Effector memory CD8-positive, alpha-beta T cell (primary cell): ENCODE measurements at regions not wholly inside any gene's neighbourhood (a gene's known extent, or its start where the extent isn't known, plus 50 kb on each side); places are given as distances from the start of the nearest gene placed in this dataset.
A peak's percentile ranks its signal among the peaks of the same experiment; 100 is the strongest.

Source experiments
- ATAC-seq: fragments of 150-1000 bp; cut with Tn5 transposase; replicated peaks from 2 replicates; pipeline ENCODE4 v1.10.0; 2021; ENCODE audit warnings: mild to moderate bottlenecking, moderate library complexity
- DNase-seq, 3 experiments: peaks; one replicate each; pipeline ENCODE4 v3.0.0; 2021
- H3K27ac Mint-ChIP-seq, 2 donors: one replicate each; pipeline ENCODE4 v1.8.0; 2022; ENCODE audit warnings: mild to moderate bottlenecking in 2 of 2, mixed read lengths in 2 of 2, moderate library complexity in 2 of 2
- H3K27me3 Mint-ChIP-seq, 2 donors: one replicate each; pipeline ENCODE4 v1.8.0; 2022; ENCODE audit warnings: mixed read lengths in 2 of 2
- H3K36me3 Mint-ChIP-seq: one replicate; pipeline ENCODE4 v1.8.0; 2022; ENCODE audit warnings: mild to moderate bottlenecking, moderate library complexity, mixed read lengths; ENCODE audit not compliant: insufficient read depth
- H3K4me1 Mint-ChIP-seq, 2 donors: one replicate each; pipeline ENCODE4 v1.8.0; 2022; ENCODE audit warnings: low read depth in 2 of 2, mixed read lengths in 2 of 2
- H3K4me3 Mint-ChIP-seq, 2 donors: one replicate each; pipeline ENCODE4 v1.8.0; 2022; ENCODE audit warnings: mild to moderate bottlenecking in 2 of 2, mixed read lengths in 2 of 2, moderate library complexity in 2 of 2
- H3K9me3 Mint-ChIP-seq, 2 donors: one replicate each; pipeline ENCODE4 v1.8.0; 2022; ENCODE audit warnings: mixed read lengths in 2 of 2

- Mint-ChIP-seq H3K36me3 (no peaks in the 10 kb centered on the region), H3K27ac (peak overlapping the region in 1 of 2 donors; percentile 7), H3K9me3 (no peaks in the 10 kb centered on the region), H3K27me3 (peaks cover 36 to 60% of the 10 kb centered on the region in 2 donors), H3K4me3 (no peak overlapping the region), H3K4me1 (peaks cover 0 to 7% of the 10 kb centered on the region in 2 donors)
- DNase-seq (no peak), ATAC-seq (no peak)
Observed at GRCh38 chr10:10855151-10855581, 162.5 kb upstream of the CELF2 start.

- H3K4me1 Mint-ChIP-seq: peaks cover 0 to 2% of the 10 kb centered on the region in 2 donors
Observed at GRCh38 chr10:10860455-10860976, 157.2 kb upstream of the CELF2 start.

GRCh38 chr10:10865303-10865702 lies 152.4 kb upstream of the CELF2 start:
- no peak for ATAC-seq
- DNase-seq: no peak
- Mint-ChIP-seq H3K9me3 (no peaks in the 10 kb centered on the region), H3K4me3 (no peak overlapping the region), H3K36me3 (no peaks in the 10 kb centered on the region), H3K27me3 (peaks cover 0 to 17% of the 10 kb centered on the region in 2 donors), H3K27ac (no peak overlapping the region), H3K4me1 (no peaks in the 10 kb centered on the region)

More at GRCh38 chr10:10860455-10860976, 157.2 kb upstream of the CELF2 start:
- ATAC-seq (no peak), DNase-seq (no peak)
- Mint-ChIP-seq H3K9me3 (no peaks in the 10 kb centered on the region), H3K4me3 (no peak overlapping the region), H3K27ac (no peak overlapping the region), H3K27me3 (peaks cover 11 to 17% of the 10 kb centered on the region in 2 donors), H3K36me3 (no peaks in the 10 kb centered on the region)

- DNase-seq: no peak
- no peak overlapping the region for H3K27ac Mint-ChIP-seq
- H3K27me3 Mint-ChIP-seq: peaks cover 6 to 22% of the 10 kb centered on the region in 2 donors
- no peaks in the 10 kb centered on the region for H3K4me1 Mint-ChIP-seq
- no peaks in the 10 kb centered on the region for H3K9me3 Mint-ChIP-seq
- H3K4me3 Mint-ChIP-seq: no peak overlapping the region
- ATAC-seq: no peak
- H3K36me3 Mint-ChIP-seq: no peaks in the 10 kb centered on the region
Observed at GRCh38 chr10:10865913-10866312, 151.8 kb upstream of the CELF2 start.

- Mint-ChIP-seq H3K27me3 (peaks cover 37 to 44% of the 10 kb centered on the region in 2 donors), H3K4me1 (no peaks in the 10 kb centered on the region), H3K9me3 (no peaks in the 10 kb centered on the region), H3K36me3 (no peaks in the 10 kb centered on the region), H3K27ac (no peak overlapping the region), H3K4me3 (no peak overlapping the region)
- DNase-seq: no peak
- ATAC-seq: no peak
Observed at GRCh38 chr10:10869592-10869991, 148.1 kb upstream of the CELF2 start.

DNA sequence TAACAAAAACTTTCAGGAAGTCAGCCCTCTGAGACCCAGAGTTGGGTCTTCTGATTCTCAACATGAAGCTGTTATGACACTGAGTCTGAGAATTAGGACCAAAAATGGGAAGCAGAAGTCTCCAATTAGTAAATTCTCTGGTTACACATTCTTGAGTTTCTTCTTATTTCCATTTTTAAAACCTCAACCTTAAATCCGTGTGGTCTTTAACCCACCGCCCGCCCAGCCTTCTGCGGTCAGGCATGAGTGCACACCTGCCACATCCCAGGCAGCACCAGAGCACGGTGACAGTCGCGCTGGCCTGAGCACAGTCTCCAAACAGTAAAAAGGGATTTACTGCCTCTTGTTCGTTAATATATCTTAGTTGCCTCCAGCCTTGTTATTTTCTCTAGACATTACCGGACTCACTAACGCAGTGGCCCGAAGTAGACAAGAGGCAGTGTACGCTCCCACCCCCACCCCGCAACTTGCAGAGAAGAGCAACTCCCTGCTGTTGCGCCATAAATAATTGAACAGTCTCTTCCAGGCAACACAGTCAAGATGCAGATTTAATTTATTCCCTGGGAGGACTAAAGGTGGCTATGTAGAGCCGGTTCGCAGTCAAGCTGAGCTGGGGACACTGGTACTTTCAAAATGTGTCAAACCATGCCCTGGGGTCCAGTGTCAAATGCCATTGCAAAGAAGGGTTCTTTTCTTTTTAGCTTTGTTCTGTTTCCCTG lies 147.0 kb upstream of the CELF2 start:
- Mint-ChIP-seq H3K4me1 (no peaks in the 10 kb centered on the region), H3K9me3 (no peaks in the 10 kb centered on the region)

GRCh38 chr10:10871352-10871751 lies 146.3 kb upstream of the CELF2 start:
- no peaks in the 10 kb centered on the region for H3K9me3 Mint-ChIP-seq
- no peak overlapping the region for H3K4me3 Mint-ChIP-seq
- H3K36me3 Mint-ChIP-seq: no peaks in the 10 kb centered on the region
- H3K27ac Mint-ChIP-seq: no peak overlapping the region
- no peak for ATAC-seq
- peaks cover 49 to 50% of the 10 kb centered on the region in 2 donors for H3K27me3 Mint-ChIP-seq
- DNase-seq: no peak
- H3K4me1 Mint-ChIP-seq: no peaks in the 10 kb centered on the region

More for the DNA sequence above, 147.0 kb upstream of the CELF2 start:
- ATAC-seq (no peak), DNase-seq (no peak)
- Mint-ChIP-seq H3K4me3 (no peak overlapping the region), H3K27ac (no peak overlapping the region), H3K36me3 (no peaks in the 10 kb centered on the region), H3K27me3 (peaks cover 42 to 47% of the 10 kb centered on the region in 2 donors)

DNA sequence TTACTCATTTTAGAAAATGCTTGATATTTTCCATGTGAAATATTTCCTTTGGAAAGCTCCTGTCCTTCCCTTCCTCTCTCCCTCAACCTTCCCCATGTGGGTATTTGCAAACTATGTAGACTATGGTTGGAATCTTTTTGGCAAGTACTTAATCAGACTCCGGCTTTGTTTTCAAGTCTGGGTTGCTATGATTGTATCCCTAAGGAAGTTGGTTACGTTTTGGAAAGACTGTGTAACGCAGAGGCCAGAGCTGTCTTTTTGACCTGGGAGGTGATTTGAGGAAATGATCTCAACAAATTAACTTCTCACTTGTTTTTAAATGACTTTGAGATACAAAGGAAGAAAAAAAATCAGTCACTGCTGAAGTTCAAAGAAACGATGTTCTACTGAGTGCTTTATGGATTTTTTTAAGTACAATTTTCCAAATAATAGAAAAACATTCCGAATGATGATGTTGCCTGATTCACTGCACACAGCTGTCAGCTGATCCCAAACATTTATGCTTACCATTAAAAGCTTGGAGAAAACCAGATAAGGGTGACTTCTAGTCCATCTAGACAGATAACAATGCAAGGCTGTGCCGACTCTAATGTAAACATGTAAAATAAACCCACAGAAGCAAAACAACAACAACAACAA lies 145.5 kb upstream of the CELF2 start:
- DNase-seq: no peak

DNA sequence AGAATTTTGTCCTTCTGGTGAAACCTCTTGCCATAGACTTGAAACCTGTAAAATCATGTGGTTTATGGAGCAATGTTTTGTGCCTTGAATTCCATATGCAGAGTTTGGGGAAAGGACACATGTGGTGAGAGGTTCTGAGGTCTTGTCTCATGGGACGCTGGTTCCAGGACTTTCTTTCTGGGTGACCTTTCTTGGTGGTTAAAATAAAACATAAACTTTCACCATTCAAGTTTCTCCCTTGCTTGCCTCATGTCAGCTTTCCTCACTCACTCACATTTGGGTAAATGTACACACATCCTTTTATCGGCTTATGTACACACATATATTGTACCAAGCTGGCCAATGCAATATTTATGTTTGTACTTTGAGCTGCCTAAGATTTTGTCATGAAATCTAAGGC lies 144.9 kb upstream of the CELF2 start:
- no peak for ATAC-seq
- DNase-seq: no peak
- no peaks in the 10 kb centered on the region for H3K4me1 Mint-ChIP-seq

More for the DNA sequence above, 145.5 kb upstream of the CELF2 start:
- H3K4me1 Mint-ChIP-seq: no peaks in the 10 kb centered on the region
- H3K4me3 Mint-ChIP-seq: no peak overlapping the region
- no peaks in the 10 kb centered on the region for H3K9me3 Mint-ChIP-seq
- ATAC-seq: no peak
- H3K36me3 Mint-ChIP-seq: no peaks in the 10 kb centered on the region
- no peak overlapping the region for H3K27ac Mint-ChIP-seq
- peaks cover 55% of the 10 kb centered on the region in 2 donors for H3K27me3 Mint-ChIP-seq

DNA sequence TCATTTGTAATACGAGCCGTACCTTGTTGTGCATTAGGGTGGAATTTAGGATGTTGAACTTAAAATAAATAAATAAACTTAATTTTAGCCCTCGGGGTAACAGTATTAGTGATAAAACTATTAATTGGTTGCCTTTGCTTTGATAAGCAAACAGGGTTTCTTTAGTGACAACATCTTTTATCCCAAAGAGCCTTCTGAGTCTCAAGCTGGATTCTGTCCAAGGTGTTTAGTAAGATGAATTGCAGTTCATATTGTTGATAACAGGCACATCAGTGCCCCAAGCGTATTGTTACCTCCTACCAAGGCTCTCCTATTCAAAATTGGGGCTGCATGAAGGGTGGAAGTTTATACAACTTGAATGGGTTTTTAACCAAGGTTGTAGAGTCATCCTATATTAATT lies 144.4 kb upstream of the CELF2 start:
- Mint-ChIP-seq H3K27me3 (peaks cover 56 to 62% of the 10 kb centered on the region in 2 donors), H3K27ac (no peak overlapping the region), H3K4me3 (no peak overlapping the region), H3K9me3 (no peaks in the 10 kb centered on the region), H3K4me1 (no peaks in the 10 kb centered on the region), H3K36me3 (no peaks in the 10 kb centered on the region)
- ATAC-seq (no peak), DNase-seq (no peak)

More for the DNA sequence above, 144.9 kb upstream of the CELF2 start:
- Mint-ChIP-seq H3K4me3 (no peak overlapping the region), H3K9me3 (no peaks in the 10 kb centered on the region), H3K36me3 (no peaks in the 10 kb centered on the region), H3K27me3 (peaks cover 54 to 57% of the 10 kb centered on the region in 2 donors), H3K27ac (no peak overlapping the region)

DNA sequence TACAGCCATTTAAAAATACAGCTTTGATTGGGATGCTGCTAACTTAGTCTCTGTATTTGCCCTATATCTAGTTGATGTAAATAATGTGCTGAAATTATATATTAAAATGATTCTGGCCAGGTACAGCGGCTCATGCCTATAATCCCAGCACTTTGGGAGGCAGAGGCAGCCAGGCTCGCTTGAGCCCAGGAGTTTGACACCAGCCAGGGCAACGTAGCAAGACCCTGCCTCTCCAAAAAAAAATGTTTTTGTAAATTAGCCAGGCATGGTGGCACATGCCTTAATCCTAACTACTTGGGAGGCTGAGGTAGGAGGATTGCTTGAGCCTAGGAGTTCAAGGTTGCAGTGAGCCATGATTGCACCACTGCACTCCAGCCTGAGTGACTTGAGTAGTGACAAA lies 143.8 kb upstream of the CELF2 start:
- no peaks in the 10 kb centered on the region for H3K9me3 Mint-ChIP-seq
- no peak overlapping the region for H3K27ac Mint-ChIP-seq
- DNase-seq (no peak), ATAC-seq (no peak)
- H3K4me1 Mint-ChIP-seq: no peaks in the 10 kb centered on the region
- no peaks in the 10 kb centered on the region for H3K36me3 Mint-ChIP-seq
- peaks cover 56 to 68% of the 10 kb centered on the region in 2 donors for H3K27me3 Mint-ChIP-seq
- no peak overlapping the region for H3K4me3 Mint-ChIP-seq

DNA sequence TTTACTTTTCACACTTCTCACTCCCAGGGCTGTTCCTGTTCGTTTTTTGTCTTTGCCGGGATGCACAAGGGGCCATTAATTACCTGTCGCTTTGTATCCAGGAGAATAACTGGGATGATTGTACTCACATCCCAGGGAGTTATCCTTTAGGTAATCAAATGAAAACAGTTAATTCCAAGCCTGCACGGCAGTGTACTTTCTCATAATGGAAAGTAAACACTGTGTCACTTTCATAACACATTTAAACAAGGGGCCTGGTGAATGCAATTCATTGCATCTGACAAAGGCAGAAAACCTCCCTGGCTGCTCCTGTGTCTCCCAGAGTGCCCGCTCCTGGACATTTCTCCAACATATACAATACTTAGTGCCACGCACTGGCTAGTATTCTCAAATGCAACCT lies 138.7 kb upstream of the CELF2 start:
- peaks cover 38 to 43% of the 10 kb centered on the region in 2 donors for H3K27me3 Mint-ChIP-seq
- H3K9me3 Mint-ChIP-seq: peaks cover 0 to 2% of the 10 kb centered on the region in 2 donors
- ATAC-seq (no peak), DNase-seq (no peak)
- no peaks in the 10 kb centered on the region for H3K4me1 Mint-ChIP-seq
- H3K27ac Mint-ChIP-seq: no peak overlapping the region
- no peaks in the 10 kb centered on the region for H3K36me3 Mint-ChIP-seq
- H3K4me3 Mint-ChIP-seq: no peak overlapping the region

- H3K9me3 Mint-ChIP-seq: peaks cover 4 to 11% of the 10 kb centered on the region in 2 donors
Observed at GRCh38 chr10:10881117-10881813, 136.4 kb upstream of the CELF2 start.

More at GRCh38 chr10:10881117-10881813, 136.4 kb upstream of the CELF2 start:
- DNase-seq (no peak), ATAC-seq (no peak)
- Mint-ChIP-seq H3K4me1 (no peaks in the 10 kb centered on the region), H3K36me3 (no peaks in the 10 kb centered on the region), H3K27me3 (peaks cover 34 to 36% of the 10 kb centered on the region in 2 donors), H3K4me3 (no peak overlapping the region), H3K27ac (no peak overlapping the region)
